HG02798 (cell line): ENCODE measurements at regions not wholly inside any gene's neighbourhood (a gene's known extent, or its start where the extent isn't known, plus 50 kb on each side); places are given as distances from the start of the nearest gene placed in this dataset.
"Not testable (repeated sequence)": the region's sequence is repeated elsewhere in the genome, so short reads cannot be mapped to it uniquely, and the experiment has no call there.

Source experiments
- ATAC-seq: cut with Tn5 transposase; IDR thresholded peaks from one replicate; pipeline ENCODE4 v1.9.1; 2021; ENCODE audit warnings: mild to moderate bottlenecking; ENCODE audit not compliant: unreplicated experiment, poor library complexity

DNA sequence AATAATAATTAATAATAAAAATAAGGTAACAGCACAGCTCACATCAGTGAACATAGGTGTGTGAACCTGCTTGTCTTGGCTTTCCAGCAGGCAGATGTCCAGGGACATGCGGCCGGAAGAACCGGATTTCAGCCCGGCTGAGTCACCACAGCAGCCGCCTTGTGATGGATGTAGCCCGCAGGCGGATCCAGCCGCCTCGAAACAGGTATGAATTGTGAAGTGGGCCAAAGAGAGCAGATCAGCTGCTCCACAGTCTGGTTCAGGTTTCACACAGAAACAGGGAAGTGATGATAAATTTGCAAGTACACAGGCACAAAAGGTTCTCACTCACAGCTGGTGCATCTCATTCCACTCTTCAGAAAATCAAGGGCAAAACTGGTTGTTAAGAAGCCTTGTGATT, 55.1 kb downstream of the ID4 start:
- ATAC-seq = no peak

DNA sequence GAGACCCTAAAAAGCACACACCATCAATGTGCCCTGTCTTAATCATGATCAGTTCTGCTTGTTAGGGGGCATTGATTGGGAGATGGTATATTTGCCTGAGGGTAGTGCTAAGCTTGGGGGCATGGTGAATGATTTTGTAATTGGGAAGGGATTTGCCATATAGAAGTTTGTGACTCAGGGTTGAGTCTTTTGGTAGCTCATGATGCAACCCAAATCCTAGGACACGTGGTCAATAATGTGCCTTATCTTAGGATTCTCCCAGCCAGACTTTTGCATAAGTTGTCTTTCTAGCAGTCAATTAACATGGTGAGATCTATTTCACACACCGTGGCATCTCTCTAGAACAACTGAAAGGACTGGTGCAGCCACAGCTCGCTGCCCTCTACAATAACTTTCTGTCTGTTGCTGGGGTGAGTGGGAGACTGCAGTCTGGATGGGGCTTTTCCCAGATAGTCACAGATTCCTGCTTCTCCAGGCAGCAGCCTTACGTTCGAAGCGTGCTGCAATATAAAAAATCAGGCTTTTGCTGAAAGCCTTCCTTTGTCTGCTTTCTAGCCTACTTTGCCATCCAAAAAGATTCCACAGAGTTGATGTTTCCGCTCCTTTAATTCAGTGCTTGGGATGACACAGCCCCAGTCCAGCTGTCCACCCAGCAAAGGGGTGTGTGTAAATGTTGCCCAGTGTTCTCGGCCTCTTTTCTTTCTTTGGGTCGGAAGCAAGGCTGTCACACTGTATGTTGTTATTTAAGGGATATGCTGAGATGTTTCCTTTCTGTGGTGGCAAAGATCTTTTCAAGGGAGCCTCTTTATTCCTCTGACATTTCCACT, 58.9 kb downstream of the ID4 start:
- ATAC-seq = no peak

DNA sequence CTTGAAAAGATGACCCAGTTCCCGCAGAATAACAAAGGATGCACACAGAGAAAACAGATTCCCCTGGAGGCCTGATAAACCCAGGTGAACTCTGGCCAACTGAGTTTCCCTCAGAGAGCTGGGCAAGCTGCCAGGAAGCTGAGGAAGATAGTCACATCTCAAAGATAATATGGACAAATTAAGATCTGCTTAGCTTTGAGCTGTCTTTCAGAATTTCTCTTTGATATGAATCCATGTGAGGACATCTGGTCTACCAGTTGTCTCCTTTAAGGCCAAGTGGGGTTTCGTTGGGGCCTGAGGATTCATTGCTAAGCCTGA, 59.5 kb downstream of the ID4 start:
- ATAC-seq = no peak

DNA sequence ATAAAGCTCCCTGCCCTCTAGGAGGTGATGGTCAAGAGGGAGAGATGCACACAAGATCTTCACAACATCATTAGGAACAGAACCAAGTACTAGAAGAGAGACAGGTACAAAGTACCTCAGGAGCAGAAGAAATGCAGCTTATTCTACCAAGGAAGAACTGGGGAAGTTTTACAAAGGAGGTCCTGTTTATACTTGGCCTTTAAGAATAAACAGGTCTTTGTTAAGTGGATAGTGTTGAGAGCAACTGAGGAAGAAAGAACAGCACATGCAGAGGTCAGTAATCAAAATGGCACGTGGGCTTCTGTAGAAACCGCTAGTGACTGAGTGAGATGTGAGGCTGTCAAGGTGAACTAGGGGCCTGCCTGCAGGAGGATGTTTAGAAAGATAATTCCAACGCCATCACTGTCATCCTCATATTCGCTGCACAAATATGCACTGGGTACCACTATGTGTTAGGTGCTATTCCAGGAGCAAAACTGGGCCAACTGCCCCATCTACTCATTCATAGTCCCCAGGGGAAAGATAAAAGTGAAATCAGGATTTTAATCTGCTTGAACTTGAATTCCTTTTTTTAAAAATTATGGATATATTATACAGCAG, 61.1 kb downstream of the ID4 start:
- ATAC-seq = no peak

DNA sequence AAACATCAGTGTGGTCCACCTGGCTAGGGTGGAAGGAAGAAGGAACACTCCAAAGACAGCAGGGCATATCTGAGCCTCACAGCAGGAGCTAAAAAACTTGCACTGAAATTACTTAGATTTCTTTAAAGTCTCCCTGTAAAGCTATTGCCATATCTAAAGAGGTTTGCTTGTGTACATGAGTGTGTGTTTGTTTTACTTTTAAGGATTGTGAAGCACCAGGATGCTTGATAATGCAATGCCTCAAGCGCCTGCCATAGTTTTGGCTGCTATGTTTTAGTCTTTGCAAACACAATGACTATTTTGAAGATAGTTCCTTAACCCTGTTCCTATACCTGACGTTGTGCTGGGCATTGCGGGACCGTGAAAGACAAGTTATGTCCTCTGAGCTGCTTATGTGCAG, 65.0 kb downstream of the ID4 start:
- no peak for ATAC-seq

DNA sequence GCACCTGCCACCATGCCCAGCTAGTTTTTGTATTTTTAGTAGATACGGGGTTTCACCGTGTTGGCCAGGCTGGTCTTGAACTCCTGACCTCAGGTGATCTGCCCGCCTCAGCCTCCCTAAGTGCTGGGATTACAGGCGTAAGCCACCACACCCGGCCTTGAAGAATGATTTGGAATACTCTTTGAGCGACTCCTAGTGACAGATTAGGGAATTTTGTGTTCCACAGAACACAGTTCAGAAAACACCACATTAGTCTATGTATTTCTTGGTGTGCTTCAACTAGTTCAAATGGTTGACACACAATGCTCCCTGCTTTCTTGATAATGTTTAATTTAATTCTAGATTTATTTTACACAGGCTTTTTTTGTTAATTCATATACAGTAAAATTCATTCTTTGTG, 67.2 kb downstream of the ID4 start:
- not testable (repeated sequence) for ATAC-seq

DNA sequence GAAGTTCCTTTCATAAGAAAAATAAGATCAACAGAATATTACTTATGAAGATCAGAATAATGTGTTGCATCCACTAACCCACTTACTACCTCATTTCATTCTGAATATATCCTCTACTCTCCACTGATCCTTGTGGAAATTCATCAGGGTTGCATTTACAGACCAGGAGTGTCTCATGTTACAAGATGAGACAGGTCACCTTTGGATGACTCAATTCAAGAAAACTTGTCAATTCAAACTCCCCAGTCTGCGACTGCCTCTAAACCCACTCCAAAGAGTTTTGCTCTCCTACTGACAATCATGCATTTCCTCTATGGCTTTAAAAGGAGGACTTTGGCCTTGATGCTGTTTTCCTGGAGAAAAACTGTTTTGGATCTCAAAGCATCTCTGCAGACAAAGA, 68.4 kb downstream of the ID4 start:
- ATAC-seq = no peak

DNA sequence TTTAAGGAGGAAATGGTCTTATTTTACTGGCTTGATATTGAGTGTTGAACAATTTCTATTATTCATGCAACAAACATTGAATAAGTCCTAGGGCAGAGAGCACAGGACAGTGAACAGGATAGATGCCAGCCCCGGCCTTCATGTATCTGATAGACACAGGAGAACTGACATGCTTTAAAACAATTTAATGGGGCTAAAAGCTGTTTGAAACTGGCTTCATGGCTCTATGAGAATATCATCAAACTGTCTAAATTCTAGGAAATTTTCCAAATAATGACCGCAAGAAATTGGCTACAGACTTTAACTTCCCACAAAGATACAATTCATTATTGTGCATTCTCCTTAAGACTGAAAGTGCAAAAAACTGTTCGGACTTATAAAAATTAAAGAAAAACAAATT, 69.0 kb downstream of the ID4 start:
- no peak for ATAC-seq

DNA sequence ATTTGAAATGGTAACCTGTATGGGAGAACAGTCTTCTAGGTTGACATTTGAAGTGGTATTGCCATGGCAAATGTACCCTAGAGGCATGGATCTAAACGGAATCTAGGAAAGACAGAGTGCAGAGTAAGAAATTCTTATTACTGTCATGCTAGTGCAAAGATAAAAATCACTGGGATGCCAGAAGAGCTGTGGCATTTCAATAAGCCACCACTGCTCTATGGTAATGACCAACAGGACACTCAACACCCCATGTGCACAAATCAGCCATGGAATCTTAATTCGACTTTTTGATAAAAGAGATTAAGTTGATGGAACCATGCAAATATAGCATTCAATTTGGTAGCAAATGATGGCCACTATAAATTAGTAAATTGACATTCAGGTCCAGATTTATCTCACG, 74.1 kb downstream of the ID4 start:
- no peak for ATAC-seq

DNA sequence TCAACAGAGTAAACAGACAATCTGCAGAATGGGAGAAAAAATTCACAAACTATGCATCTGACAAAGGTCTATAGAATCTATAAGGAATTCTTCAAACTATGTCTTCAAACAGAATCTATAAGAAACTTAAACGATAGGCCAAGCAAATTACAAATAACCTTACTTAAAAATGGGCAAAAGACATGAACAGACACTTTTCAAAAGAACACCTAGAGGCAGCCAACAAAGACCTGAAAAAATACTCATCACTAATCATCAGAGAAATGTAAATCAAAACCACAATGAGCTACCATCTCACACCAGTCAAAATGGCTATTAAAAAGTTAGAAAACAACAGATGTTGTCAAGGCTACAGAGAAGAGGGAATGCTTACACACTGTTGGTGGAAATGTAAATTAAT, 81.3 kb downstream of the ID4 start:
- no peak for ATAC-seq

DNA sequence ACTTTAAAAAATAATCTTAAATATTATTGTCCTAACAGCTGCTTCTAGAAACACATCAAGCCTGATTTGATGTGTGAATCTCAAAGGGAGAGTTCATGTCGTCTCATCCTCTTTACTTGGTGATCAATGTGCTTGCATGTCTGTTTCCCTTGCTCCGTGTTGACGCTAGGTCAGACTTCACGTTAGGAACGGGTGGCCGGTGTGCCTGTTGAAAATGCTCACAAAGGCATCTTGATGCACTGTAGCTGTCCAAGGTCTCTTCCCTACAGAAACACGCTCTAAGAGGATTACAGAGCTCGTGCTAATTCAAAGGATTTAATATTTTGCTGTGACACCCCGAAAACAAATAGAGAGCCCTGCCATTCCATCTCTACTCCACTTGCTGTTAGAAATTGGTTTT, 84.6 kb downstream of the ID4 start:
- no peak for ATAC-seq

DNA sequence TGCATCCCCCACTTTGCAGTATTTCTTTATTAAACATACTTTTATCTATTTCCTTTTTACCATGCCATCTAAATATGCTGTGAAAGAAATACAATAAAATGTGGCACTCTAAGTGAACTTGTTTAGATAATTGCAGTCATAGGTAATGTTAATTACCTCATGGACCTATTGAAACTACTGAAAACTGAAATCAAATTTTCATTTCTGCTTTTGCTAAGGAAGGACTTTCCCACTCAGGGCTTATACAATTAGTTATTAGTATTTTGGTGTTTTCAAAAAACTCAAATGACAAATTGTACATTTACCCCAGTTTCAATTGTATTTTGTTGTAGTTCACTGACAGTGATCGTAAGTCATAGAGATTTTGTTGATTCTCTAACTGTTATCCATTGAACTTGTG, 88.4 kb downstream of the ID4 start:
- peak; percentile 68 for ATAC-seq

DNA sequence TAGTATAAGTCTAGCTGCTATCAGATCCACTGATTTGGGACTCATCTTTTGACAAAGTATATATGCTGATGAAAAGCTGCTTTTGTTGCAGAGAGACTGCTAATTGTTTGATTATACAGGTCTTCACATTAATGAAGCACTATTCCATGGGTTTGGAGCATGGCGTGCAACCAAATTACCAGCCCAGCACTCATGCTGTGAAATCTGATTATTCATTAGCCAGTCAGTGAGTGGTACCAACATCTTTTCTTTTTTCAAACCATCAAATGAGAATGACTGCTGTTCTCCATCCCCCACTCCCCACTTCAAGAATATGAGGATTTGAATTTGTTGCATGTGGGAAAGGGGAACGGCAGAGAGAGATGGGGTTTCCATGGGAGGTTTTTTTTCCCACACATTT, 91.3 kb downstream of the ID4 start:
- no peak for ATAC-seq

DNA sequence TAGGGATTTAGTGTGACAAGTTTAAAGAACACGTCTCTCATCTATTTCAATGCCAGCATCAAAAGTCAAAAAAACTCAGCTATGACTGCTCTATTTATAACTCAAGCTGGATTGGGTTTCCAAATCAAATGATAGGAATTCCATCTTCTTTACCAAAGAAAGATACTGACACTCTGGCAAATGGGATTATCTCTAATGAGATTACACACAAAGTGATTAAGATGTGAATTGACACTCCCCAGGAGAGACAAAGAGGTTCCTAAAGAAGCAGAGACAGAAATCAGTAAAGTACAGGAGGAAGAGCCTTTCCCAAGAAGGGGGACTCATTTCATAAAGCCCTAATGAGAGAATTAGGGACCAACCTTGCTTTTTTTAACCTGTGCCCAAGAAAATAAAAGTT, 92.1 kb downstream of the ID4 start:
- no peak for ATAC-seq

DNA sequence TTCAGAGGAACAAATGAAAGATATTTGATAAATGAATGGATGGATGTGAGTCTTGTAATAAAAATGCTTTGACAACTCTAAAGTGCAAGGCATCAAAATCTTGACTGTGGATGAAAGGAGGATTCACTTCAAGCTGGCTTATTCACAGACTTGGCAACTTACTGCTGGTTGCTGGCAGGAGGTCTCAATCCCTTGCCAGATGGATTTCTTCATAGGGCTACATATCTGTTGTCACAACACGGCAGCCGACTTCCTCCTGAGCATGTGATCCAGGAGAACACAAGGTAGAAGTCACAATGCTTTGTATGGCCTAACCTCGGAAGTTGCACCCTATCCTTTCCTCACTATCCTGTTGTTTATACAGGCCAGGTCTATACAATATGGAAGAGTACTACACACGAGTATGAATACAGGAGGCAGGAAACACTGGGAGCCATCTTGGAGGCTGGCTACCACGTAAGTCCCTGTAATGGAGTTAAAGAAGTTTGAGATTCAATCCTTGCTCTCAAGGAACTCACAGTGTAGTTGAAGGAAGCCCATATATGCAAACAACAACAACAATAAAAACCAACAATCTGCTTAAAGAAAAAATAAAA, 97.9 kb downstream of the ID4 start:
- no peak for ATAC-seq

DNA sequence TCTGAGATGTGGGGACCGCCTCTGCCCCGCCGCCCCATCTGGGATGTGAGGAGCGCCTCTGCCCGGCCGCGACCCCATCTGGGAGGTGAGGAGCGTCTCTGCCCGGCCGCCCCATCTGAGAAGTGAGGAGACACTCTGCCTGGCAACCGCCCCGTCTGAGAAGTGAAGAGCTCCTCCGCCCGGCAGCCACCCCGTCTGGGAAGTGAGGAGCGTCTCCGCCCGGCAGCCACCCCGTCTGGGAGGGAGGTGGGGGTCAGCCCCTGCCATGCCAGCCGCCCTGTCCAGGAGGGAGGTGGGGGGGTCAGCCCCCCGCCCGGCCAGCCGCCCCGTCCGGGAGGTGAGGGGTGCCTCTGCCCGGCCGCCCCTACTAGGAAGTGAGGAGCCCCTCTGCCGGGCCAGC, 102.2 kb downstream of the ID4 start:
- ATAC-seq = not testable (repeated sequence)

DNA sequence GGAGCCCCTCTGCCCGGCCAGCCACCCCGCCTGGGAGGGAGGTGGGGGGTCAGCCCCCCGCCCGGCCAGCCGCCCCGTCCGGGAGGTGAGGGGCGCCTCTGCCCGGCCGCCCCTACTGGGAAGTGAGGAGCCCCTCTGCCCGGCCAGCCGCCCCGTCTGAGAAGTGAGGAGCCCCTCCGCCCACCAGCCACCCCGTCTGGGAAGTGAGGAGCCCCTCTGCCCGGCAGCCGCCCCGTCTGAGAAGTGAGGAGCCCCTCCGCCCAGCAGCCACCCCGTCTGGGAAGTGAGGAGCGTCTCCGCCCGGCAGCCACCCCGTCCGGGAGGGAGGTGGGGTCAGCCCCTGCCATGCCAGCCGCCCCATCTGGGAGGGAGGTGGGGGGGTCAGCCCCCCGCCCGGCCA, 102.8 kb downstream of the ID4 start:
- not testable (repeated sequence) for ATAC-seq

DNA sequence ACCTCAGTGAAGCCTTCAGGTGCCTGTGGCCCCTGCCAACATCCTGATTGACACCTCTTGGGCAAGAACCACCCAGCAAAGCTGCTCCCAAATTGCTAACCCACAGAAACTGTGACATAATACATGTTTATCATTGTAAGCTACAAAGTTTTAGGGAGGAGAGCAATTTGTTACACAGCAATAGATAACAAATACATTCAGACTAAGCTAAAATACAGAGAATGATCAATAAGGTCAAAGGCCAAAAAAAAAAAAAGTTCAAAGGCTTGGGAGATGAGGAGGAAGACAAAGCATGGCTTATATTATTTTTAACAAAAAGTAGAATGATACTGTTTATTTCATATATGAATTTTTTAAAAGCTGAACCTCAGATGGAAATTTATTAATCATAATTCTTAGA, 105.9 kb downstream of the ID4 start:
- ATAC-seq = no peak

DNA sequence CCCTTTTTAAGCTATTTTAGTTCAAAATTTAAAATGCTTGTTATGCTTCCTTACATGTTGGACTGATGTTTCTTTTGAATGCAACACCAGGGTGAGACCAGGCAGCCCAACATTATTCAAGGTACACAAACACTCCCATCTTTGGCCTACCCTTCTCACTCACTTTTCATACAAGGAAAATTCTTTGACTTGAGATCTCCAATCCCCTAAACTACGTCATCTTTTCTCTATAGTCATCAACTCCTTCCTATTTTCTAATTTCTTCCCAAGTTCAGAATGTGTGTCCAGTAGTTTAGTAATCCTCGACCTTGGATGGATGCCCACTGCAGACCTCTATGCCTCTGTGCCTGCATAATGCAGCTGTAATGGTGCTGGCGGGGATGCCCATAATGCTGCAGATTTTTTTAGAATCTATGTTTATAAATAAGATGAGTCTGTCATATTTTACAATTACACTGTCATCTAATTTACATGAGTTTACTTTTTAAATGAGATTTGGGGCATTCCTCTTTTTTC, 108.7 kb downstream of the ID4 start:
- ATAC-seq = no peak

DNA sequence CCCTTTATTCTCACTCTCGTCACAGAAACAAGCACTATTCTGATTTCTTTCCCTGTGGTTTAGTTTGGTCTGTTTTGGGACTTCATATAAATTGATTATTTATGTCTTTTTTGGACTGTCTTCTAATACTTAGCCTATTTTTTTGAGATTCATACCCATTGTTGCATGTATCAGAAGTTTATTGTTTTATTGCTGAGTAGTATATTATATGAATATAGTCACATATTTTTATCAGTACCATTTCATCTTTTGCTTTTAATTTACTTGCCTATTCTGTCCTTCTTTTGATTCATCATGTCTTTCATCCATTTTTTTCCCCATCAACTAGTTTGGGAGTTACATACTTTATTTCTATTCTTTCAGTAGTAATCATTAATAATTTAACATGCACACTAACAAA, 112.0 kb downstream of the ID4 start:
- no peak for ATAC-seq

DNA sequence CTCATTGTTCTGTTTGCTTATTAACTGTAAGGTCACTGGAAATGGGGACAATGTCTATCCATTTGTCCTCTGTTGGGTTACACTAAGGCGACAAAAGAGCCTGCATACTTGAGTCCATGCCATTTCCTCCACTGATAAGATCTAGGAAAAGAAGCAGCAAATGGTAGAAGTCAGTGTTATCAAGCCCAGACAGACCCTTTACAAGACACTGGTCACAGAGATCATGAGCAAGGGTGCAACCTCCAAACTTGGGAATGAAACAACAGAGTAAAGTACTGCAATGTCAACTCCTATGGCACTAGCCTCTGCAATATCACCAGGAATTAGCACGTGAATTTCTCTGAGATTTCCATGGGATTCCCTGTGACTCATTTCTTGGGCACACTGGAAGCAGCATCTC, 126.9 kb downstream of the ID4 start:
- no peak for ATAC-seq

DNA sequence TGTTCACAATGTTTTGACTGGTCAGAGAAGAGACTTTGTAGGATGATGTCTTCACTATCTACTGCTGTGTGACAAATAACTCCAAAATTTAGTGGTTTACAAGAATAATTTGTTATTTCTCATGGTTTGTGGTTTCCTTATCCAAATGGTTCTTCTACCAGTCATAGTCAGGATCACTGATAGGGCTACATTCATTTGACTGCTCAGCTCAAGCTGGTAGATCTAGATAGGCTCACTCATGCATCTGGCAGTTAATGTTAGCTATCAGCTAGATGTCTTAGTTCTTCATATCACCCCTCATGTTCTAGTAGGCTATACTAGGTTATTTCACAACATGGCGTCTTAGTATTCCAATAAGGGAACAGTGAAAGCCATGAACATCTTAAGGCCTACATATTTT, 131.0 kb downstream of the ID4 start:
- no peak for ATAC-seq
